GM12878 (cell line): ENCODE measurements at regions not wholly inside any gene's neighbourhood (a gene's known extent, or its start where the extent isn't known, plus 50 kb on each side); places are given as distances from the start of the nearest gene placed in this dataset.
"Not testable (repeated sequence)": the region's sequence is repeated elsewhere in the genome, so short reads cannot be mapped to it uniquely, and the experiment has no call there.

Experiments used
- ATAC-seq: fragments of 200-7000 bp; cut with Tn5 transposase; 3 replicates; pipeline ENCODE4 v1.9.1; 2020; ENCODE audit warnings: mild to moderate bottlenecking, moderate library complexity
- BruUV-seq: library from RNA; stranded (reverse); fragments of 400-500 nt; replicated peaks from 2 replicates; lab custom pipeline; 2021; lab: Mats Ljungman, UMichigan
- CTCF ChIA-PET: fragments of 300-600 bp; sonication (Branson Sonifier 250); formaldehyde crosslinking; extraction: SDS; loops from one replicate; lab custom pipeline; 2021; ENCODE audit warnings: inconsistent platforms; lab: Yijun Ruan, JAX
- POLR2A ChIA-PET: fragments of 350-600 bp; formaldehyde crosslinking; extraction: SDS; loops from one replicate; lab custom pipeline; 2021; ENCODE audit warnings: inconsistent platforms; lab: Charles Lee
- RAD21 ChIA-PET: fragments of 300-600 bp; sonication (Branson Sonifier 250); formaldehyde crosslinking; loops from one replicate; lab custom pipeline; 2023; ENCODE audit warnings: antibody characterized with exemption; ENCODE audit not compliant: unreplicated experiment; lab: Charles Lee
- SMC1A ChIA-PET: fragments of 300-600 bp; sonication (Branson Sonifier 250); formaldehyde crosslinking; loops from one replicate; lab custom pipeline; 2023; ENCODE audit not compliant: unreplicated experiment, uncharacterized antibody; lab: Charles Lee
- DNase-seq: peaks from one replicate; pipeline ENCODE4 v3.0.0-alpha.2; 2011; ENCODE audit warnings: low read depth, low spot score
- FAIRE-seq: peaks from 3 replicates; lab custom pipeline; 2011; peaks lifted over from hg19 to GRCh38; lab: Jason Lieb, UNC
- H2AFZ ChIP-seq: 2 replicates; pipeline ENCODE4 v1.6.0; 2011; ENCODE audit warnings: low read depth, low read length, control low read depth; ENCODE audit not compliant: control insufficient read depth
- H3K27ac ChIP-seq: 2 replicates; pipeline ENCODE4 v1.5.1; 2011; ENCODE audit warnings: control low read depth; ENCODE audit not compliant: control insufficient read depth, insufficient read depth
- H3K27me3 ChIP-seq, 2 experiments: replicated peaks in 1 of 2; 2 replicates each; pipeline versions ENCODE4 v1.6.0 to v1.6.1; 2011; ENCODE audit warnings: low read length in 1 of 2; ENCODE audit not compliant: control insufficient read depth in 2 of 2, insufficient read depth in 2 of 2
- H3K36me3 ChIP-seq, 2 experiments: 2 replicates each; pipeline ENCODE4 v1.5.1; 2011; ENCODE audit warnings: low read length in 1 of 2; ENCODE audit not compliant: control insufficient read depth in 2 of 2, insufficient read depth in 2 of 2
- H3K4me1 ChIP-seq: 2 replicates; pipeline ENCODE4 v1.6.1; 2011; ENCODE audit warnings: mild to moderate bottlenecking, low read length, moderate library complexity, mixed read lengths; ENCODE audit not compliant: control insufficient read depth, insufficient read depth
- H3K4me2 ChIP-seq: 2 replicates; pipeline ENCODE4 v1.6.0; 2011; ENCODE audit warnings: control low read depth; ENCODE audit not compliant: control insufficient read depth, insufficient read depth
- H3K4me3 ChIP-seq: fragments of 200-600 bp; sonication (generic); 2 replicates; pipeline ENCODE4 v1.5.1; 2016
- H3K79me2 ChIP-seq: 2 replicates; pipeline ENCODE4 v1.6.0; 2011; ENCODE audit warnings: low read length; ENCODE audit not compliant: control insufficient read depth, insufficient read depth
- H3K9ac ChIP-seq: 2 replicates; pipeline ENCODE4 v1.8.0; 2011; ENCODE audit warnings: low read length, control low read depth, mixed read lengths; ENCODE audit not compliant: control insufficient read depth, insufficient read depth
- H3K9me3 ChIP-seq: replicated peaks from 3 replicates; pipeline ENCODE4 v1.5.1; 2011; ENCODE audit warnings: mild to moderate bottlenecking, low read length; ENCODE audit not compliant: control insufficient read depth, insufficient read depth
- H4K20me1 ChIP-seq: 2 replicates; pipeline ENCODE4 v1.6.0; 2011; ENCODE audit not compliant: control insufficient read depth, insufficient read depth
- WGBS: methylation state at CpG from one replicate; pipeline ENCODE4 v1.1.6; 2016; ENCODE audit warnings: low lambda C conversion rate; ENCODE audit not compliant: insufficient replicate concordance, insufficient coverage; ENCODE audit errors: missing lambda C conversion rate; 5-methylcytosine and 5-hydroxymethylcytosine counted together
- in situ Hi-C: fragments of 300-500 bp; cut with MboI; formaldehyde crosslinking; loops from 9 replicates; pipeline ENCODE4 v1.14.3; 2018; ENCODE audit warnings: mixed read lengths
- intact Hi-C: fragments of 100-400 bp; cut with micrococcal nuclease; formaldehyde crosslinking; loops from one replicate; pipeline ENCODE4 v1.14.2; 2022; ENCODE audit not compliant: unreplicated experiment

DNA sequence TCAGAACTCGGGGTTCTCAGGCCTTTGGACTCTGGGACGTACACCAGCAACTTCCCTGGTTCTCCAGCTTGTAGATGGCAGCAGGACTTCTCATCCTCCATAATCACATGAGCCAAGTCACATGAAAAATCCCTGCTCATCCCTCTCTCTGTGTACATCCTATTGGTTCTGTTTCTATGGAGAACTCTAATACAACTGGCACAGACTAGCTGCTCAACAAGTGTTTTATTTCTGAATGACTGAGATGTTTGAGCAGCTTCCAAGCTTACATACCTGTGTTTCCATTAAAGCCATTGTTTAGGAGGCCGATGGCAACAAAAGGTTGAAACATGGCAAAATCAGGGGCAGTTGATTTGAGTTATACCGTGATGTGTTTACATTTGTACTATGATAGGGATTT, 122.2 kb upstream of the FAM20C start:
- ATAC-seq, H3K4me1 ChIP-seq, DNase-seq, FAIRE-seq, RAD21 ChIA-PET, POLR2A ChIA-PET, intact Hi-C loops, H3K9ac ChIP-seq, H3K36me3 ChIP-seq, CTCF ChIA-PET, BruUV-seq, H3K79me2 ChIP-seq, in situ Hi-C loops, H3K4me3 ChIP-seq, SMC1A ChIA-PET, H3K27ac ChIP-seq, H3K4me2 ChIP-seq, H4K20me1 ChIP-seq, H3K9me3 ChIP-seq, H3K27me3 ChIP-seq, H2AFZ ChIP-seq: not testable (repeated sequence)
- 0% methylated on average over 3 of the region's 4 CpGs for WGBS

DNA sequence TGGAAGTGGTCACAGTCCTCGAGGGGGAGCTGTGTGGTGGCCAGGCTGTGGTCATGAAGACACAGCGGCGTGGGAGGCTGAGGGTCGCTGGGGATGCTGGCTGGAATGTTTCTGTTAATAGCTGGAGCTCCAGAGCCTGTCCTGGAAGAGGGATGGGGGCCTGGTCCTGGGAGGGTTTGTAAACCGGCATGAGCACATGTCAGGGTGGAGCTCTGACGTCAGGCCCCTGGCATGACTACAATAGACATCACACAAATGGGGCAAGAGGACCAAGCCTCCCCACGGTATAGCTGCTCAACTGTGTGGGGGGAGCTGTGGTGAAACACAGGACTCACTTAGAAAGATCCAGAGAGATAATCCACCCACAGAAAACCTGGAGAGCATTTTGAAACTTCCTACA, 121.4 kb upstream of the FAM20C start:
- ATAC-seq, H3K4me3 ChIP-seq, in situ Hi-C loops, H3K27ac ChIP-seq, BruUV-seq, H3K4me1 ChIP-seq, H3K36me3 ChIP-seq, FAIRE-seq, H2AFZ ChIP-seq, POLR2A ChIA-PET, H3K9ac ChIP-seq, SMC1A ChIA-PET, RAD21 ChIA-PET, DNase-seq, H3K79me2 ChIP-seq, H4K20me1 ChIP-seq, H3K4me2 ChIP-seq, intact Hi-C loops, H3K9me3 ChIP-seq, H3K27me3 ChIP-seq, CTCF ChIA-PET: not testable (repeated sequence)
- 5% methylated on average over 3 of the region's 7 CpGs for WGBS

DNA sequence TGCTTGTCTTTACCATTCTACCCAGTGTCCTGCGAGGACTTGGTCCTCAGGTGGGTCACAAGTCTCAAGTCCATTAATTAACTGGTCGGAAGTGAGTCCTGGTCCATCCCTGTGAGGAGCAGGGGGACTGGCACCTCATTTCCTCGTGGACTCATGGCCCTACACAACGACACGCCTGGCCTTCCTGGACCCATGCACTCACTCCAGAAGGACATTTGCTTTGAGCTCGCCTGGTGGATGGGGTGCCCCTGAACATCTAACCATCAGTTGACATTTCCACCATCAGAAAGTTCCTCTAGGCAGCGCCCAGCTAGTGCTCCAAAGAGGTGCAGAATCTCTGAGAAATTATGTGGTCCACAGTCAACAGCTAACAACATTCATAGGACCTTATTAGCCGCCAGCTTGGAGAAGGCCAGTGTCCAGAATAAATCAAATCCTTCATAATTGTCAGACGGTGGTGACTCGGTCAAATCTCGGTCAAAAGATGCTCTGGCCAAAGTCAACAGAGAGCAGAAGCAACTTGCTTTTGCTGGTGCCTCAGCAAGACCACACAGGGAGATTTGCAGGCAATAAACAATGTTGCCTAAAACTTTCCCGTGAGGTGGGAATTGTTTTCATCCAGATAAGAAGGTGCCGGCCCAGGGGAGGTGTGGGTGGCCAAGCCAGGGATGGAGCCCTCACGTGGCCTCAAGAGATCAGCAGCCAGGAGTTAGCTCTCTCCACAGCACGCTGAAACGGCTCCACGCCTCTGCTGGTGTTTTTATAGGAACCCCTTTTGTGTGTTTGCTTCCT, 119.9 kb upstream of the FAM20C start:
- H3K4me3 ChIP-seq, H3K79me2 ChIP-seq, intact Hi-C loops, ATAC-seq, H4K20me1 ChIP-seq, BruUV-seq, RAD21 ChIA-PET, H3K9ac ChIP-seq, H3K4me1 ChIP-seq, H3K27ac ChIP-seq, H3K9me3 ChIP-seq, POLR2A ChIA-PET, FAIRE-seq, H2AFZ ChIP-seq, DNase-seq, in situ Hi-C loops, H3K27me3 ChIP-seq, H3K4me2 ChIP-seq, SMC1A ChIA-PET, CTCF ChIA-PET, H3K36me3 ChIP-seq: not testable (repeated sequence)
- 25% methylated on average over 15 of the region's 17 CpGs for WGBS

DNA sequence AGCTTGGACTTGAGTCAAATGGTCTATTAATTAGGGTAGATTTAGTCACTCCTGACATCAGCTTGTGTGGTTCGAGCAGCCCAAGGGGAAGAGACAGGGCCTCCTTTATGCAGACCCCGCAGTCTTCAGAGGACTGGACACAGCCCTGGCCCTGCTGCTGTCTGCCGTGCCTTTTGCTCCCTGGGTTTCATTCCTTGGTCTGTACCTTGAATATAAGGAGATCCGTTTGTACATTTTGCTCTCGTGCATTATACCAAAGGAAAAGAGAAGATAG, 119.4 kb upstream of the FAM20C start:
- H3K27ac ChIP-seq, H3K9ac ChIP-seq, H3K4me3 ChIP-seq, H3K36me3 ChIP-seq, intact Hi-C loops, POLR2A ChIA-PET, H4K20me1 ChIP-seq, ATAC-seq, RAD21 ChIA-PET, CTCF ChIA-PET, in situ Hi-C loops, H3K4me2 ChIP-seq, SMC1A ChIA-PET, H3K4me1 ChIP-seq, H3K9me3 ChIP-seq, H3K79me2 ChIP-seq, FAIRE-seq, DNase-seq, BruUV-seq, H2AFZ ChIP-seq, H3K27me3 ChIP-seq: not testable (repeated sequence)
- WGBS: 0% methylated on average over 1 of the region's 5 CpGs
